GM18507 (cell line): ENCODE measurements at regions not wholly inside any gene's neighbourhood (a gene's known extent, or its start where the extent isn't known, plus 50 kb on each side); places are given as distances from the start of the nearest gene placed in this dataset.

Experiments used
- DNase-seq: peaks from one replicate; pipeline ENCODE4 v3.0.0; 2011; ENCODE audit warnings: low read depth; ENCODE audit not compliant: insufficient read length; ENCODE audit errors: extremely low spot score
- FAIRE-seq: peaks from 2 replicates; lab custom pipeline; 2011; peaks lifted over from hg19 to GRCh38; lab: Jason Lieb, UNC

GRCh38 chr10:130363899-130364445 is 227.8 kb downstream of the GLRX3 start:
- FAIRE-seq (no peak), DNase-seq (no peak)

DNA sequence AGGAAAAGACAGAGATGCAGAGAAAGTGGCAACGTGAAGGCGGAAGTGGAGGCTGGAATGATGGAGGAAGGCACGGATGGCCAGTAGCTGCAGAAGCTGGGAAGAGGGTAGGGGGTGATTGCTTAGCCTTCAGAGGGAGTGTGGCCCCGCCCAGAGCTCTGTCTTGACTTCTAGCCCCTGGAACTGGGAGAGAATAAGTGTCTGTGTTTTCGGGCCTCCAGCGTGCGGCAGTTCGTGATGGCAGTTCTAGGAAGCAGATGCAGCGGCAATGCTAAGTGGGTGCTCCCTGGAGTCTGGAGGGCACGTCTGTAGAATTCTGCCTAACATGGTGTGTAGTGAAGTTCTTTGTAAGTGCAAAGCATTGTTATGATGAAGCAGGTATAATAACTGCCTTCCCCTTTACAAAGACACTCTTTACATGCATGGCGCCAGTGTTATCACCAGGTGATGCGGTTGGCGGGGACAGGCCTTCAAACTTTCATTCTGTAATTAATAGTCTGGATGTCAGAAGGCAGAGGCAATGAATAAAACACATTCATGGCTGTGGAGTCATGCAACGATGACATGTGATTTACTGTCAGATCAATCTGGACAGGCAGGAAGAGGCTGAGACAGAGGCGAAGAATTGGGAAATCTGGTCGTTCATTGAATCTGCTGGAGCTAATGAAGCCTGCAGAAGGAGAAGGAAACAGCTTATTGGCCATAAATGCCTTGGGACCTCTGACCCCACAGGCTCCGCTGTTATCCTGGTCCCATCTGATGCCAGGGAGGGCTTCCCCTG is 228.6 kb downstream of the GLRX3 start:
- no peak for FAIRE-seq
- DNase-seq = no peak

DNA sequence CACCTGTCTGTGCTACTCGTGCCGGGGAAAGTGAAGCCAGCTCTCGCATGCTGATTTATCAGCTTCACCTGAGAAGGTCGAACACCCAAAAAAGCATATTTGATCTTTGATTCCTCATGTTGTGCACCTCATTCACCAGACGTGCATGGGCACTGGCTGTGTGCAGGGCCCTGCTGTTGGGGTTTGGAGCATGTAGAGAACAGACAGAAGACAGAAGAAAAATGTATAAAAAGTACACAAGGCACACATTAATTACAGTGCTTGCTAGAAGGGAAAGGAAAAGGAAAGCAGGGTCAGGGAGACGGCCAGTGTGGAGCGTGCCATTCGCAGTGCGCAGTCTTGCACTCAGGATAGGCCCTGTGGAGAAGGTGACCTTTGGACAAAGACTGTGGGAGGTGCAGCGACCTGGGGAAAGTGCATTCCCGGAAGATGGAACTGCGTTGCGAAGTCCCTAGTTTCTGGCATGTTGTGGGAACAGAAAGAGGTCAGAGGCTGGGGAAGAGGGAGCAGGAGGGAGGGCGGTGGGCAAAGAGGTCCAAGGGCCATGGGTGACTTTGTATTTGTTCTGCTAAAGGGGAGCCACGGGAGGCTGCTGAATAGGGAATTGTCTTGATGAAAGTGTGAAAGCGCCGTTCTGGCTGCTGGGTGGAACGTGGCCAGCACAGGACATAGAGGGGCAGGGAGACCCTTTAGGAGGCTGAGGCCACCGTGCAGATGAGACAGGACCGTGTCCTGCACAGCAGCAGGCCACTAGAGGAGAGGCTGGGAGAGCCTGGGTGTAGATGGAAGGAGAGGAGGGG is 232.8 kb downstream of the GLRX3 start:
- DNase-seq (no peak), FAIRE-seq (no peak)

DNA sequence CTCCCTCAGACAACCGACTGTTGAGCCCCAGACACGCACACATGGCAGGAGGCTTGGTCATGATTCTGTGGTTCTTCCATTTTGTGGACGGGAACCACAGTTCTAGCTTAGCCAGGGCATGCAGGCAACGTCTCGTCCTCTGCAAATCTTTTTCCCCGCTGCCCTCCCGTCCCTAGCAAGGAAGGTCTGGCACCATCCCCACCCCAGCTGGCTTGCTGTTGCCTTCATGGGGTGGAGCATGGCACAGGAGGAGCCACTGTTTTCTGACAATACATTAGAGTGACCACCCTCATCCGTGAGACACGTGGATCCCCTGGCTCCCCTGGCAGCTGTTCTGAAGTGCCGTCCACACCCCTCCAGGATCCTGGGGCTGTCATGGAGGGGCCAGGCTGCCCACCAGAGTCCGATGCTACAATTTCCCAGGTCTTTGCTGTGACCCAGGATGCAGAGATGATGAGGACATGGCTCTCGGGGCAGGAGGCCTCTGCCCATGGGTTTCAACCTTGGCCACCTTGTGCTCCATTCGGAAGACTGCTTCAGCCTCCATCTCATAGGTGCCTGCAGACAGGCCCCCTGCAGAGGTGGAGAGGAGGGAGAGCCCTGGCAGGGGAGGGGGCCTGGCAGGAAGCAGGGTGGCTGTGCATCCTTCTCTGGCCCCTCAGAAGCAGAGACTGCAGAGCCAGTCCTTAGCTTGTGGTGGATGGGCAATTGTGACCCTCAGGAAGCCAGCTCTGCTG is 233.6 kb downstream of the GLRX3 start:
- DNase-seq = no peak
- no peak for FAIRE-seq

GRCh38 chr10:130370721-130371120 is 234.5 kb downstream of the GLRX3 start:
- FAIRE-seq = no peak

DNA sequence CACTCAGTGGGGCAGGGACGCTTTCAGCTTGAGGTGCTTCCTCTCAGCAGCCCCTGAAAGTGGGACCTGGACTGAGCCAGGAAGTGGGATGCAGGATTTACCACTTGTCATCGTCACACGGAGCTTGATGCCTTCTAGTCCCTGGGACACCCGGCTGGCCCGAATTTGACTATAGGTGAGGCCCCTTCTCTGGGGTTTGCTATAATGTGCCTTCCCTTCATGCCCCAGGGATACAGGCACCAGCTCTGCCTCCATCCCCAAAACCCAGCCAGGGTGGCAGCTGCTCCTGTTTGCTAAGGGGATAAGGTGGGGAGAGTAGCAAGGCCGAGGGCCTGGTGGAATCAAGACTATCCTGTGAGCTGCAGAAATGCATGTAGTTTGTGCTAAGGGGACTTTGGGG is 235.0 kb downstream of the GLRX3 start:
- DNase-seq = no peak
- no peak for FAIRE-seq

More at GRCh38 chr10:130370721-130371120, 234.5 kb downstream of the GLRX3 start:
- no peak for DNase-seq

- FAIRE-seq (no peak), DNase-seq (no peak)
Observed at GRCh38 chr10:130371666-130372065, 235.5 kb downstream of the GLRX3 start.

GRCh38 chr10:130372222-130372621 is 236.0 kb downstream of the GLRX3 start:
- FAIRE-seq (no peak), DNase-seq (no peak)

- DNase-seq = no peak
- no peak for FAIRE-seq
Observed at GRCh38 chr10:130372866-130373265, 236.7 kb downstream of the GLRX3 start.

- DNase-seq (no peak), FAIRE-seq (no peak)
Observed at GRCh38 chr10:130377986-130378540, 241.9 kb downstream of the GLRX3 start.

- no peak for DNase-seq
- FAIRE-seq = no peak
Observed at GRCh38 chr10:130378556-130379400, 242.6 kb downstream of the GLRX3 start.

DNA sequence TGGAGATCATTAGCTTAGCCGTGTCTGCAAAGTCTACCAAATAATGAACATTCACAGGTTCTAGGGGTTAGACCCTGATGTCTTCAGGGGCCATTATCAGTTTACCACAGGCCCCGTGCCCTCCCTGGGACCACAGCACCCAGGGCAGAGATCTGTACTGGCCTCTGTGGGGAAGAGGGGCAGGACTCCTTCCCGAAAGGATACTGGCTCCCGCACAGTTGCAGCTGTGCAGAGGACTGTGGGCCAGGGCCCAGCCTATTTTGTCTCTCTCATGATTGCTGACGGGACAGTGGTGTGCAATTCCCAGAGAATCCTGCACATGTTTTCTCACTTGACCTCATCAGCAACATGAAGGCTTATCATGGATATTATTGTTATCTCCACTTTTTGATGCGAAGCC is 243.9 kb downstream of the GLRX3 start:
- FAIRE-seq (no peak), DNase-seq (no peak)

- FAIRE-seq (no peak), DNase-seq (no peak)
Observed at GRCh38 chr10:130382031-130382430, 245.8 kb downstream of the GLRX3 start.

DNA sequence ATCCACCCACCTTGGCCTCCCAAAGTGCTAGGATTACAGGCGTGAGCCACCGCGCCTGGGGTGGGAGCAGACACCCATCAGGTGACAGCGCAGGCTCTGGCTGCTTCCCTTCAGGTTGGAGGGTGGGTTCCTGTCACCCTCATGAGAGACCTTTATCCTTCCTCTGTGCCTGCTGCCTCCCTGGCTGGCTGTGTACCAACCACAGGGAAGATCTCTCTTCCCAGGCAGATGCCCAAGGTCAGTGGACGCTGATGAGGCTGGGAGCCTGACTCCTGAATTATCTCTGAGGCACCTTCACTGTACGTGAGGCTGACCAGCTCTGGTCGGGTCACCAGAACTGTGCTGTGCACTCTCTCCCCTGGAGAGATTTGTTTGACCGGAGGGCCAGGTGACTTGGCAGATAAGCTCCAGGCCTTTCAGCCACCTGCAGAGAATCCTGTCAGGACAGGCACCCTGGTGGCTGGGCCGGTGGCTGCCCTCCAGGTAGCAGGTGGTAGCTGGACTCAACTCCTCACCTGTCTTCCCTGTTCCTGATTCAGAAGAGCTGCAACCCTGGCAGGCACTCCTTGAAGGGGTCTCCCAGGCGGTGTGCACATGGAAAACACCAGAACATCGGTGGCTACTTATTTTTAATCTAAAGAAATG is 251.9 kb downstream of the GLRX3 start:
- DNase-seq (no peak), FAIRE-seq (no peak)

GRCh38 chr10:130388746-130389145 is 252.6 kb downstream of the GLRX3 start:
- FAIRE-seq = no peak

GRCh38 chr10:130389906-130390305 is 253.7 kb downstream of the GLRX3 start:
- DNase-seq = no peak
- FAIRE-seq = no peak

More at GRCh38 chr10:130388746-130389145, 252.6 kb downstream of the GLRX3 start:
- no peak for DNase-seq

DNA sequence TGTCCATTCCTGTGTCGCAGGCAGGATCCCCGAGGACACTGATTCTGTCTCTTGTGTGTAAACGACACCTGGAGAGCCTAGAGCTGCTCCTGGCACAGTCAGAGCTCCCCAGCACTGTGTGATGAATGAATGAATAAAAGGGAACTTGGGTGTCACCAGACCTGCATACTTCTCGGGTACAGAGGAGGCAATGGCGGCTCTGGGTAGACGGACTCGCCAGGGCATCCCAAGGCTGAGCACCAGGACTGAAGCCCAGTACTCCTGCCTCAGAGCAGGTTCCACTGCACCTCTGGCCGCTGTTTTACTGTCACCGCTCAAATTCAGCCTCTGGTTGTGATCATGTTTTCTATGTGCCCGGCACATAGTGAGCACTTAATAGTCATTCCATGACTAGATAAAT is 255.8 kb downstream of the GLRX3 start:
- DNase-seq (no peak), FAIRE-seq (no peak)

- FAIRE-seq (no peak), DNase-seq (no peak)
Observed at GRCh38 chr10:130393342-130393741, 257.2 kb downstream of the GLRX3 start.
